ENCODE measurements at regions not wholly inside any gene's neighbourhood (a gene's known extent, or its start where the extent isn't known, plus 50 kb on each side); places are given as distances from the start of the nearest gene placed in this dataset.

DNA sequence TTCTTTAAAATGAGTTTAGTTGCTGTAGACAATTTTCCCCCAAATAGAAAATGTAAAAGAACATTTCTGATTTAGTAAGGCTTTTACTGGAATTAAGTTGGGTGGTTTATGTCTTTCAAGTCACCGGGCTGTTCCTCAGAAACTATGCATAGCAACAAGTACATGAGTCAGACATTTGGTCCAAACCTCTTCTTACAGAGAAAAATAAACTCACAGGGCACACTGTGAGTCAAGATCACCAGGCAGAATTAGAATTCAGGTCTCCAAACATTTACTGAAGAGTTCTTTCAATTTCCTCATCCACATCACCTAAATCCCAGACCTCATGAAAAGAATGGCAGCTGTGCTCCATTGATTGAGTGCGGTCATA, 476.1 kb upstream of the SOX5 start:
- Histone ChIP-seq H3K27me3 (ENCODE audit: control insufficient read depth, insufficient read depth, low read length) (no peaks in the 10 kb centered on the region), H3K4me3 (ENCODE audit: low read depth, low read length) (no peak overlapping the region), H3K36me3 (ENCODE audit: control insufficient read depth, insufficient read depth, low read length) (no peaks in the 10 kb centered on the region)
- DNase-seq (ENCODE audit: low read depth): peak; percentile 9
- TF ChIP-seq, protein P1, sequence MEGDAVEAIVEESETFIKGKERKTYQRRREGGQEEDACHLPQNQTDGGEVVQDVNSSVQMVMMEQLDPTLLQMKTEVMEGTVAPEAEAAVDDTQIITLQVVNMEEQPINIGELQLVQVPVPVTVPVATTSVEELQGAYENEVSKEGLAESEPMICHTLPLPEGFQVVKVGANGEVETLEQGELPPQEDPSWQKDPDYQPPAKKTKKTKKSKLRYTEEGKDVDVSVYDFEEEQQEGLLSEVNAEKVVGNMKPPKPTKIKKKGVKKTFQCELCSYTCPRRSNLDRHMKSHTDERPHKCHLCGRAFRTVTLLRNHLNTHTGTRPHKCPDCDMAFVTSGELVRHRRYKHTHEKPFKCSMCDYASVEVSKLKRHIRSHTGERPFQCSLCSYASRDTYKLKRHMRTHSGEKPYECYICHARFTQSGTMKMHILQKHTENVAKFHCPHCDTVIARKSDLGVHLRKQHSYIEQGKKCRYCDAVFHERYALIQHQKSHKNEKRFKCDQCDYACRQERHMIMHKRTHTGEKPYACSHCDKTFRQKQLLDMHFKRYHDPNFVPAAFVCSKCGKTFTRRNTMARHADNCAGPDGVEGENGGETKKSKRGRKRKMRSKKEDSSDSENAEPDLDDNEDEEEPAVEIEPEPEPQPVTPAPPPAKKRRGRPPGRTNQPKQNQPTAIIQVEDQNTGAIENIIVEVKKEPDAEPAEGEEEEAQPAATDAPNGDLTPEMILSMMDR (IDR thresholded peaks at IDR 0.05; ENCODE audit: insufficient read depth, low read length, poor library complexity, severe bottlenecking): no peak

DNA sequence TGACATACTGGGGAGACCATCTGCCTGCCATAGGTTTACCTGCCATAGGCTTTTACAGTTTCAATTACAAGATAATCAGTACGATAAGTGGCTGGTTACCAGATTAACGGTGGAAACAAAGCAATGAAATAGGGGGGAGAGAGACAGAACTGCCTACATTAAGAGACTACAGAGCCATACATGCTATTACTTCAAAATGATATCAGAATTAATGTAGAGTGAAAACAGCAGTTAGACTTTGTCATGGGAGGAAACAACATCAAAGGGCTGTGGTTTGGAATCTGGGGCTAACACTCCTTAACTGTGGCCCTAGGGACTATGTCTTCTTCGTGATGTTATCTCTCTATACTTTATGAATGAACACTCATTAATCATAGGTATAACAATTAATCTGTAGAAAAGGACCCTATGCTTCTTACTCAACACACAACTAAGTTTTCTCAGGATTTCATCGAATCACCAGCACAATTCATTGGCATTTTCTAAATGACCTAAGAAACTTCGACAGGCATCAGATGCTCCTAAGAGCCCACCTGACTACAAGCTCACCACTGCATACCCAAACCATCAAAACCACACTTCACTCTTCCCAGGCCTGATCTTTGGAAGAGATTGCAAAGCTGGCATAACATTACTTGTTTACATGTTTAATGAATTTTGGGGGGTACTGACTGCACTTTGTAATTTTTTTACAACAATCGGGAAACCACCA, 475.6 kb upstream of the SOX5 start:
- DNase-seq (ENCODE audit: low read depth): no peak
- Histone ChIP-seq H3K36me3 (ENCODE audit: control insufficient read depth, insufficient read depth, low read length) (no peaks in the 10 kb centered on the region), H3K4me3 (ENCODE audit: low read depth, low read length) (no peak overlapping the region), H3K27me3 (ENCODE audit: control insufficient read depth, insufficient read depth, low read length) (no peaks in the 10 kb centered on the region)
- TF ChIP-seq, protein P1 (IDR thresholded peaks at IDR 0.05; ENCODE audit: insufficient read depth, low read length, poor library complexity, severe bottlenecking): no peak

DNA sequence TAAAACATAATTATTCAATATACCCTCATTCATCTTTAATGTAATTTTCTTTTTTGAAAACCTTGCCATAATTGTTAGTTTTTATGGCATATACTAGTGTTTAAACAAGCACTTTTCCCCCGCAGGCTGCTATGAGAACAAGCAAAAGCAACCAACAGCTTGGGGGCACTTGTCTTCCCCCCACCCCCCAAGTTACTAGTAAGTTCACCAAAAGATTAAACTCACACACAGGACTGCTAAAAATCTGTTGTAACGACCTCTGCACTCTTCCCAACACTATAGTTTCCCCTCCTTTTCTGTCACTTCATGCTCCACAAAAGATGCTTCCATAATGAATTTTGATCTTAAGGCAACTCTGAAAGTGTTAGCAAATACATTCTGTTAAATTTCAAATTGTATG, 474.9 kb upstream of the SOX5 start:
- no peak for DNase-seq (ENCODE audit: low read depth)
- Histone ChIP-seq H3K4me3 (ENCODE audit: low read depth, low read length) (no peak overlapping the region), H3K27me3 (ENCODE audit: control insufficient read depth, insufficient read depth, low read length) (no peaks in the 10 kb centered on the region), H3K36me3 (ENCODE audit: control insufficient read depth, insufficient read depth, low read length) (no peaks in the 10 kb centered on the region)
- TF ChIP-seq, protein P1 (IDR thresholded peaks at IDR 0.05; ENCODE audit: insufficient read depth, low read length, poor library complexity, severe bottlenecking): no peak

DNA sequence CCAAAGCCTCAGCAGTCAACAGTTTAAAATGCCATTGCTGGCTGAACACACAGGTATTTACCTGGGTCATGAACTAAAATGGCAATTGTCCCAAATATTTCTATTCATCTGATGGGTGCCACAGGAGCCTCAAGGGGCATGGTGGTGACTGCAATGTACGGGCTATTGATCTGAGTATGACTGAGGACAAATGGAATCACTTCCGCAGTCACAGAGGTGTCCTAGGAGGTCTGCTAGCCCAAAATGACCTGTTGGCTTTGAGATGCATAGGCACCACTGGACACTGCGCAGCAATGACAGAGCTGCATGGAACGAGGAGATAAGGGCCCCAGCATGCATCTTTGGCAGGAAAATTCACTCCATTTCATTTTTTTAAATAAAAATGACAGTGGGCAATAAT, 474.1 kb upstream of the SOX5 start:
- no peak for DNase-seq (ENCODE audit: low read depth)
- TF ChIP-seq, protein P1 (IDR thresholded peaks at IDR 0.05; ENCODE audit: insufficient read depth, low read length, poor library complexity, severe bottlenecking): no peak
- no peak overlapping the region for H3K4me3 ChIP-seq (ENCODE audit: low read depth, low read length)
- H3K27me3 ChIP-seq (ENCODE audit: control insufficient read depth, insufficient read depth, low read length): no peaks in the 10 kb centered on the region
- no peaks in the 10 kb centered on the region for H3K36me3 ChIP-seq (ENCODE audit: control insufficient read depth, insufficient read depth, low read length)

DNA sequence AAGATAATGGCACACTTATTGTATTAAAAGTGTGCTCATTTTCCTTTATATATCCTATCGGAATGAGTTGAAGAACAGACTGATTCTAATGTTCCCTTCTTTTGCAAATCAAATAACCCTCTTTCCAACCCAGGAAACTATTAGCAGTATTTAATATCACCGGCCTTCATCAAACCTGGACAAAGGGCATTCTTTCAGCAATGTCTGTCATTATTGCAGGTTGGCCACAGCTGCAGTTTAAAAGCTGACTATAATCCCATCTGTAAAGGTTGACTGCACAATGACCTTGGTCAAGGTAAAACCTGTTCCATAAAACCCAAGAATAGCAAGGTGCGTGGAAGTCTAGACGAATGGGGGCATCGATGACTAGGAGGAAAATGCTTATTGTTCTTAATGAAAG, 472.3 kb upstream of the SOX5 start:
- Histone ChIP-seq H3K27me3 (ENCODE audit: control insufficient read depth, insufficient read depth, low read length) (no peaks in the 10 kb centered on the region), H3K36me3 (ENCODE audit: control insufficient read depth, insufficient read depth, low read length) (no peaks in the 10 kb centered on the region), H3K4me3 (ENCODE audit: low read depth, low read length) (no peak overlapping the region)
- TF ChIP-seq, protein P1 (IDR thresholded peaks at IDR 0.05; ENCODE audit: insufficient read depth, low read length, poor library complexity, severe bottlenecking): no peak
- DNase-seq (ENCODE audit: low read depth): no peak

DNA sequence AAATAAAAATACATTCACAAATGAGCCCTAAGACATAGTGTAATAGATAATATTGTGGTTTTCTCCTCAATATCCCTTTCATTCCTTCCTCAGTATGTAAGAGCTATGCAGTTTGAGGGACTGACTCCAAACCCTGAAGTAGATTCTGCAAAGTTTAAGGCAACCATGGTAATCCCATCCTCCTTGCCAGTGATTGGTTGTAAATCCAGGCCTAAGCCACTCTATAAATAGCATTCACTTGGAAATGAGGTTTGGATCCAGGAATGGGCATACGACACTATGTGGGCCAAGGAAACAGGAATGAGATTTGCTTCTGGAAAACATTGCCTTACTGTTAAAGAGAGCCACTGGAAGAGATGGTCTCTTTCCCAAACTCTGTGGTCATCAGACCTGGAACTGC, 468.7 kb upstream of the SOX5 start:
- DNase-seq (ENCODE audit: low read depth): no peak
- Histone ChIP-seq H3K36me3 (ENCODE audit: control insufficient read depth, insufficient read depth, low read length) (no peaks in the 10 kb centered on the region), H3K4me3 (ENCODE audit: low read depth, low read length) (no peak overlapping the region), H3K27me3 (ENCODE audit: control insufficient read depth, insufficient read depth, low read length) (no peaks in the 10 kb centered on the region)
- TF ChIP-seq, protein P1 (IDR thresholded peaks at IDR 0.05; ENCODE audit: insufficient read depth, low read length, poor library complexity, severe bottlenecking): no peak

Measured in kidney epithelial cell (primary cell).